ENCODE measurements at regions not wholly inside any gene's neighbourhood (a gene's known extent, or its start where the extent isn't known, plus 50 kb on each side); places are given as distances from the start of the nearest gene placed in this dataset.

GRCh38 chr18:45260125-45260524 is 355.2 kb upstream of the SLC14A2 start:
- no peak for TF ChIP-seq CTCF (conservative IDR thresholded peaks at IDR 0.05; ENCODE audit: low read length)
- TF ChIP-seq EZH2phosphoT487 (IDR thresholded peaks at IDR 0.05; ENCODE audit: borderline replicate concordance, low read depth, low read length) = no peak
